GM21447 (cell line): ENCODE measurements at regions not wholly inside any gene's neighbourhood (a gene's known extent, or its start where the extent isn't known, plus 50 kb on each side); places are given as distances from the start of the nearest gene placed in this dataset.

Experiments
- ATAC-seq: cut with Tn5 transposase; IDR thresholded peaks from one replicate; pipeline ENCODE4 v1.9.1; 2021; ENCODE audit not compliant: unreplicated experiment

DNA sequence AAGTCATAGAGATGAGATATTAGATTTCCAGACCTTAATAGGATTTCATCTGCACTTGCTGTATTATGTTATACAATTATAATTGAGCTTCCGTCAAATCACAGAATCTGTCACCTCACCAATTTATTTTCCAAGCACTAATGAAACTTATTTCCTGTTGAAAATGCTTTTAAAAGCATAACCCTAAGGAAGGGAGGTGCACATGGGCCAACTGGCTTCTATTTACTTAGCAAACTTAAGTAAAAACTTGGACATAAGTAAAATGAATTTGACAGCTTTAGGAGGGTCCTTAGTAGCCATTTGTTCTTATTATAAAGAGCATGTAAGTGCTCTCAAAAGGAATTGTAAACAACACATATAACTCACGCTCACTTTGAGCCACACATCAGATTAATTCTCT lies 462.2 kb upstream of the TMPO start:
- ATAC-seq, result no peak

DNA sequence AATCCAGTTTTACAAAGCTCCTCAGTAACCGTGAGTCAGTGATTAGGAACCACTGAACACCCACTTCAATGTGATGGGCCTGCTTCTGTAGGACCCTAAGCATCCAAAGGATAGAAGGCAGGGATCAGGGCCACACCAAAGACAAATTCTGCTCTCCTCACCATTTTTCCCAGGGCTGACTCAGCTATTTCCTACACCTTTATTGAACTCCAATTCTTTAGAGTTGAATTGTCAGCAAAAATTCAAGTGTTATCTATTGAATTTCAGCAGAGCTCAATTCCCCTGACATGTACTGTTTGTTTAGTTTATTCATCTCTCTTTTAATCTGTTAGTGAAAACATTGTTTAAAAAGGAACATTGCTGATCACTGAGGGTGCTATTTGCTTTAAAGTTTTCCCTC lies 457.7 kb upstream of the TMPO start:
- ATAC-seq, result no peak

DNA sequence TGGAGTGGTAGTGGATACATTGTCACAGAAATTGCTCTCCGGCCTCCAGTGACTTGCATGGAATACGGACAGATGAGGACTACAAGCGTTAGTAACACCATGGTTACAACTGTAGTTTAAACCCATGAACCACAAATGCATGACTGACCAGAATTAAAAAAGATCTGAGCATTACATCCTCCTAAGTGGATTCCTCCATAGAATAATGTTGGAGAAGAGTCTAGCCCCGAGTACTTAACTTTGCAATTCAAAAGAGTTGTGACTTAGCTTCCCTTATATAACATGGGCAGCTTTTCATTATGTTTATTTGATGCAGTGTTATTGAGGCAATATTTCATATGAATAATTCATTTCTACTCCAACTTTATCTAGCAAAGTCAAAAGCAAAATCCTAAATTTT lies 457.2 kb upstream of the TMPO start:
- no peak for ATAC-seq

DNA sequence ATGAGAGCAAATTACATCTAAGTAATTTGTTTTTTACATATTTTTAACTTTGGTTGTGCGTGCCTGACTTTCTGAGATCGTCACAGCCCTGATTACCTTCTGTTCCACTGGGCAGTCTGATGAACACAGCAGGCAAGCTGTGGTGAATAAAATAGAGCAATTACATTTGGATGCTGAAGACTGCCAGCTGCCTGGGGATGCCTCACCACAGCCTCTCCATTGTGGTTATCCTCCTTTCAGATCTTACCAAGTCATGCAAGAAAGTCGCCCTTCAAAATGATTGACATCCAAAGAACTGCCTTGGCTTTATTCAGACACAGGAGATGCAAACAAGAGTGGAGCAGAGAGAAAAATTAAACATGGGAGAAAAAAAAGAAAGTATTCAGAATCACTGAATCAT lies 456.6 kb upstream of the TMPO start:
- no peak for ATAC-seq

DNA sequence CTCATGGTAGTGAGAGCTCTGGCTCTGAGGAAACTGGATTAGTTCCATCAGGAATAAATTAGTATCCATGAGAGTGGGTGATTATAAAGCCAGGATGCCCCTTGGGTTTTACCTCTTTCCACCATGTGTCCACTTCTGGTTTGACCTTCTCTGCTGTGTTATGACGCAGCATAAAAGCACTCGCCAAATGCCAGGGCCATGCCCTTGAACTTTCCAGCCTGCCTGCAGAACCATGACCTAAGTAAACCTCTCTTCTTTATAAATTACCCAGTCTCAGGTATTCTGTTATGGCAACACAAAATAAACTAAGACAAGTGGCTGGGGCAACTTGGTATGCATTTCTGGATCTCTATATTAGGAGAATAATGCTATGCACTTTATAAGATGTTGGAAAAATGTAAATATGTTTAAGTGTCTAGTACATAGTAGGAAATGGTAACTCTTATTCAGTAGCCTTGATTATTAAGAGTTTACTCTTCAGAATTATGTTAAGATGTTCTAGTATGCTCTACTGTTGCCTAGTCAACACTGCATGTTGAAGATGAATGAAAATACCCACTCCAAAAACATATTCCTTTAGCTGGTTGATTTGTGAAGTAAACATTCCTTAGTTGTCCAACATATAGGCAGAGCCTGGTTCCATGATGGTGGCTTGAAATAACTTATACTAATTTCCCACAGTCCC lies 455.6 kb upstream of the TMPO start:
- no peak for ATAC-seq

DNA sequence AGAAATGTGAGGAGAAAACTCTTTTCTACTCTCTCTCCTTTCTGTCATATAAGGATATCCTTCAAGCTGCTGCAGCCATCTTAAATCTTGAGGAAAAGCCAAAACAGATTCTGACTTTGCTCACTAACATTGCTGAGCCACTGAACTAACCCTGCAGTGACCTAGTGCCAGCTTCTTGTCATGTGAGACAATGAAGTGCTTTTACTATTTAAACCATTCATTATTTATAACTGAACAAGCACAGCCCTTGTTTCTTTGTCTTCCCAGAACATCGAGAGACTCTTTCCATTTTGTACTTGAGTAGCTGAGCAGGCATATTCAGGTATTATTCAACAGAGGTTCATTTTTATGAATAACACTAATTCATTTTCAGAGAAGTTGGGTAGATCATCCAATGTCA lies 455.0 kb upstream of the TMPO start:
- no peak for ATAC-seq

DNA sequence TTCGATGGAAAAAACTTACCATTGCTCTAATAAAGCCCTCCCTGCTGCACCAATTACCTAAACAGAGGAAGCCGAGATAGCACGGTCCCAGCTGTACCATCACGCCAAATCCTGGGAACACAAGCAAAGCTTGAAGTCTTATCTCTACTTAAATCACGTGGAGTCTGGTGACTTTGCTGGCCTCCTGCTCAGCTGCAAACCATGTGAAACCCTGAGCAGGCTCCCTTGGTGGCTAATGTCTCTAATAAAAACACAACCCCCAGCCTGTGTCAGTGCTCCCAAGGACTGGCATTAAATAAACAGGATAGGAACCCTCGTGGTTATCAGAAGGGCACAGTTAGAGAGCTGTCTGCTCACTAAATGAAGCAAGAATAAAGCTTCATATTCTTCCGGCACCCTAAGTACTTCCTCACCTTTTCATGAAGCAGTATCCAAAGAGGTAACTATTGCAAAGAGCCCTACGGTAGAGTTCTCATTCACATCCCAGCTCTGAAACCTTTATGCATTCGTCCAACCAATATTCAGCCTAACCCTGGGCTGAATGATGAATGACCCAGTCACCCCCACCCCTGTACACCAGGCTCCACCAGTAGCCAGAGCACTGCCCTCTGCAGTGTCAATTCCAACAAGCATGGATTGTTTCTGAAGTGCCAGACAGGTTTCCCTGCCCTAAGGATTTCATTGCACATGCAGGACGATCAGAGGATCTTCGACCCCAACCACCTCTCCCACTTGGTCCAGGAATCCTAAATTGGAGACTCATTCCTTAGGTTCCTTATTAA lies 452.7 kb upstream of the TMPO start:
- ATAC-seq, result no peak

DNA sequence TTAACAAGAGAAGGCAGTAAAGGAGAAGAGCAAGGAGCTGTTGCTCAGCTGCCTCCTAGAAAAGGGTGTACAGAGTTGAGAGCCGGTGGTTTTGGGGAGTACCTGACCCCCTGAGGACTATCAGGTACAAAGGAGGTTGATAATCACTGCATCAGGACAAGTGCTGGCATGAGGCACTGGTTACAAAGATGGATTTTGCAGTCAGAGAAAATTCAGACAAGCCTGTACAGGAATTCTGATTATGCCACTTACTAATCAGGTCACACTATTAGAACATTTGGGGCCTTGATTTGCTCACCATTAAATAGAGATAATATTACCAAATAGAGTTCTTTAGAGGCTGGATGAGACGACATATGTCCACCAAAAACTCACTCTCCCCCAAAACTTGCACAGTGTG lies 450.9 kb upstream of the TMPO start:
- ATAC-seq, result no peak

DNA sequence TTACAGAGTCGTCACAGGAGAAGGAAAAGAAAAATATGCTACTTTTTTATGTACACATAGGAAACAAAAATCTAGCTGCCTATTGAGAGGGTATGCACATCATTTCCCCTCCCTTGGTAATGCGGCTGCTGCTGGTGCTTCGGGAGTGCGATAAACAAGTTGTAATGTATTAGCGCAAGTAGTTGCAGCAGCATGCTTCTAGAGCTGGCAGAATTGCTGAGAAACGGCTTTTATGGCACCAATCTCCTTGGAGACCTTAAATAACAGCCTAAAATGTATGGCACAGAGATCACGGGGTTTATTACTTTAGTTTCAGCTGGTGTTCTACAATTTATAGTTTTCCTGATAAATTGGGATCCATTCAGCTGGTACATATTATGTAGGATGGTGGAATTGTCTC lies 447.6 kb upstream of the TMPO start:
- ATAC-seq, result no peak

DNA sequence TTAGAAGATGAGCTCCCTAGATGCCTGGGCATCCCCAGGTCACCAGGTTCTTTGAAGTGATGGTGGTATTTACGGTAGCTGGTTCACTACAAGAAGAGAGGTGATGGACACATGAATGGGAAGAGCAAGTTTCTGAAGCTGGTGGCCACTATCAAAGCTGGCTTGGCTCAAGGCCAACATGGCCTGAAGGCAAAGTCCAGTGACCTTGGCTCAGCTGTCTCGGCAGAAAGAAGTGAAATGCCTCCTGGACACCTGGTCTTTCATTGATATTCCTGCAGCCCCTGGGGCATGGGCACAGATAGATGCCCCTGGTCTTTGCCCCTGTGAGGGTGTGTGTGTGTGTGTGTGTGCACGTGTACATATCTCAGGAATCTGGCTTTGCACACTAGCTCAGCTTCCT lies 441.8 kb upstream of the TMPO start:
- ATAC-seq, result no peak

DNA sequence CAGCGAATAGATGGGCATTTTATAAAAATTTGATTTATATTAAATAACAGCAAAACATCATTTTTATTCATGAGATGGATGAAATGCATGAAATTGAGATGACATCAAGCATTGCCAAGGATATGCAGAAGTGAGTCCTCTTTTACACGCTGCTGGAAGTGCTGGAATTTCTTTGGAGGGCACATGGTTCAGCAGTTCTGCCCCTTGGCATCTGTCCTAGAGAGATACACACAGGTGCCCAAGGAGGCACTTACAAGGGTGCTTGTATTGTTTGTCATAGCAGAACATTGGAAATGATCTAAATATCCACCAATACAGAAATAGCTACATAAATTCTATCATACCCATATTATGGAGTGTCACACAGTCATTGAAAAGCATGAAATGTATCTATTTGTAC lies 441.1 kb upstream of the TMPO start:
- ATAC-seq, result no peak

DNA sequence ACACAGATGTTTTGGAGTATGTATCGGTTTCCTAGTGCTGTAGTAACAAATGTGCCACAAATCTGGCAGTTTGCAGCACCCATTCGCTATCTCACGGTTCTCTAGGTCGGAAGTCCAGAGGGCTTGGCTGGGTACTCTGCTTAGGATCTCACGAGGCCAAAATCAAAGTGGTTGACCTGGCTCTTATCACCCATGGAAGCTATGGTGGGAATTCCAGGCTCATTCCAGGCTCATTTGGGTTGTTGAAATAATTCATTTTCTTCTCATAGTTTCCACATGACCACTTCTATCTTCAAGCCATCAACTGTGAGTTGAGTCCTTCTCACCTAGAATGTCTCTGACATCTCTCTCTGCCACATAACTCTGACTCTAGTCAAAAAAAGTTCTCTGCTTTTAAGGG lies 431.0 kb upstream of the TMPO start:
- no peak for ATAC-seq

DNA sequence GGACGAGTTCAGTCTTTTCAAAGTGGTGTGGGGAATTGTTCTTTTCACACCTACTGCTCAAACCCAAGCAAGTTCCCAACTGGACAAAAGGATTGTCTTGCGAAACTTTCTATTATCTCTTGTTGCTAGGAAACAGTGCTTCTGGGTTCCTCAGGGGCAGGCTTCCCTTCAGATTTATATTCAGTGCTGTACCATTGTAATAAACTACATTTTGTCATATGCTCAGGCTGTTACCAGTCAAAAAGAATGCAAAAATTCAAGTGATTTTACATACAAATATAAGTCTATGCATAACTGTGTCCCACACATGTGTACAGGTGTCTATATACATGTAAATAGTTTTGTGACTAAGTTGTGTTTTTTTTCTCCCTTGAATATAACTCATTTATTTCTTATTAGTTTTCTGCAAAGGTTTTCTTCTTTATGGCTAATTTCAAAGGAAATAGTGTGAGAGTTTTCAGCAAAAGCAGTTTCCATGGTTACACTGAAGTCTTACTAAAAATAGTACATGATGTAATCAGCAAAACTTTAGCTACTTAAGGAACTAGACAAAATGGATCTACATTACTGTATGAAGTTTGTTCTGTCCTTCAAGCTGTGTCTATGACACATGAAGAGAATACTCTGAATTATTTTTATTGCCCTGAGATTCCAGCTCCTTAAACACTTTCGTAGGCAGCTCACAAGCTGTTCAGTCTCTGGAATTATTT lies 430.2 kb upstream of the TMPO start:
- no peak for ATAC-seq

DNA sequence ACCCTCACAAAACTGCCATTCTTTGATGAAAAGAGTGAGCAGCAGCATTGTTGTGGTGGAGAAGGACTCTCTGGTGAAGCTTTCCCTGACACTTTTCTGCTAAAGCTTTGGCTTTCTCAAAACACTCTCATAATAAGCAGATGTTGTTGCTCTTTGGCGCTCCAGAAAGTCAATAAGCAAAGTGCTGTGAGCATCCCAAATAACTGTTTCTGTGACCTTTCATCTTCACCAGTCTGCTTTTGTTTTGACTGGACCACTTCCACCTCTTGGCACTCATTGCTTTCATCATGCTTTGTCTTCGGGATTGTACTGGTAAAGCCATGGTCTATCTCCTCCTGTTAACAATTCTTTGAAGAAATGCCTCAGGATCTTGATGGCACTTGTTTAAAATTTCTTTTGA lies 424.7 kb upstream of the TMPO start:
- ATAC-seq, result no peak

DNA sequence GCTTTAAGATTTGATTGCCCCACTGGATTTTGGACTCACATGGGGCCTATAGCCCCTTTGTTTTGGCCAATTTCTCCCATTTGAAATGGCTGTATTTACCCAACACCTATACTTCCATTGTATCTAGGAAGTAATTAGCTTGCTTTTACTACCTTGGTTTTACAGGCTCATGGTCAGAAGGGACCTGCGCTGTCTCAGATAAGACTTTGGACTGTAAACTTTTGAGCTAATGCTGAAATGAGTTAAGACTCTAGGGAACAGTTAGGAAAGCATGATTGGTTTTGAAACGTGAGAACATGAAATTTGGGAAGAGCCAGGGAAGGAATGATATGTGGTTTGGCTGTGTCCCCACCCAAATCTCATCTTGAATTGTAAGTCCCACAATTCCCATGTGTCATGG lies 419.0 kb upstream of the TMPO start:
- ATAC-seq, result no peak

DNA sequence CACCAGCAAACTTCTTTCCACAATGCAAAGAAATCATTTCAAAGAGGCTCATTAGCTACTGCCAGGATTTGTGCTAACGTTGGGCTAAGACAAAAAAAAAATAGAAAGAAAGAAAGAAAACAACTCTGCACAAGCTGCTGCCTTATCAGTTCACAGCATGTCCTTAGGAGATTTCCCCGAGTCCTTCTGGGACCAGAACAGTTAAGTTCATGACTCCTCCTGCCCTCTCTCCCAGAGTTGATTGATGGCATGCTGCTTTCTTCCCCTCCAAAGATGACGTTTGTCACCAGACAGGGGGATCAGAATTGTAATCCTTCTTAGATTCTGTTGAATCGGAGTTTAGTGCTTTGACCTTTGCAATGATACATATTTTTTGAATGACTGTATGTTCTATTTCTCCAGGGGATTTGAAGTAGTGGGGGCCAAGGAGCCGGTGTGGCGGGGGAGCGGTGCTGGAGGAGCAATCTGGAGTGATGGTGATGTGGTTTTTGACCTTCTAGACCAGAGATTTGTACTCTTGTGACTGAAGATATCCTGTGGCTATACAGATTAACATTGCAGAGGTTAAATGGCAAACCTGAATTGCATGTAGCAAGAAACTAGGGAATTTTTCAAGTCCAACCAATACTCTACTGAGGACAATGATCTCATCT lies 409.2 kb upstream of the TMPO start:
- no peak for ATAC-seq

DNA sequence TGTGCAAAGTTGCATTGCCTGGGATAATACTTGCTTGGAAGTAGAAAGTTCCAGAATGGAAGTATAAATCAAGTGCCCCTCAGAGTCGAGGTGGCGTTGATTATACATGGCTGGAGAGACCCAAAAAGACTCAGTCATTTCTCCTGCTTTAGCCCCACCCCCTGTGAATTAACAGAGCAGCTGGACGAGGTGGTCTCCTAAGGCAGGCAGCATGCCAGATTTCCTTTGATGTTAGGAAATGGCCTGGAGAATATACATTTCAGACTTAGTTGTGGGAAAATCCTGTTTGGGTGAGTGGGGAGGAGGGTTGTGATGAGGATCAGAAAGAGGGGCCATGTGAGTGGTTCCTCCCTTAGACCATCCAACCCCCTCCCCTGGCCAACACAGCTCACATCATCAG lies 406.1 kb upstream of the TMPO start:
- no peak for ATAC-seq

DNA sequence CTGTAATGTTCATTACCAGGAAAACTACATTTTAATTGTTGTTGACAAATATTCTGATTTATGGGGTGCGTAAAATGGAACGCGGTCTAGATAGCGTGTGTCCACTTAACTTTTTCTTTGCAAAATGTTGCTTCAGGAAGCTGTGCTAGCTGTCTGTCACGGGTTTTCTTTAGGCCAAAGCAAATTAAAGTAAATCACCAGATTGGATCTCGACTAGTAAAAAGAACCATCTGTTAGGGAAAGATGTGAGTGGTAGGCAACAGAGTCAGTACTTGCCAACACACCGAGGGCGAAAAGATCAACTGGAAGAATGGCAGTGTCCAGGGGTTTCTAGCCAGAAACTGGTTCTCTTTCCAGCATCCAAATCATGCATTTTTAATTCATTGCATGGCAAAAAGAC lies 404.9 kb upstream of the TMPO start:
- ATAC-seq, result no peak

DNA sequence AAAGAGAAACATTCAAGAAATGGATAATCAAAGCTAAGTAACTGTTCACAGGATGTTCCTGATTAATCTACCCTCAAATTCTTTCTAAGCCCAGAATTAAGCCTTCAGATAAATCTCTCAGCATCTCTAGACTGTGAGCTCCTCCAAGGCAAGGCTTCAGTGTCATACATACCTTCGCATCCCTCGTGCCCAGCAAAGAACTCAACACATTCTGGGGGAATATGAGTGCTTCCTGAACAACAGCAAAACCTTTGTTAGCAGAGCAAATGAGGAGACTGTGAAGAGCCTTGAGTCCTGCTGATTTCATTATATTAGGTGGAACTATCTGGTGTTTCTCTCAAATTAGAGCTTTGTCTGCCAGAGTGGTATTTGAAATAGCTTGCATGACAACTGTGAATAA lies 401.8 kb upstream of the TMPO start:
- ATAC-seq, result no peak

DNA sequence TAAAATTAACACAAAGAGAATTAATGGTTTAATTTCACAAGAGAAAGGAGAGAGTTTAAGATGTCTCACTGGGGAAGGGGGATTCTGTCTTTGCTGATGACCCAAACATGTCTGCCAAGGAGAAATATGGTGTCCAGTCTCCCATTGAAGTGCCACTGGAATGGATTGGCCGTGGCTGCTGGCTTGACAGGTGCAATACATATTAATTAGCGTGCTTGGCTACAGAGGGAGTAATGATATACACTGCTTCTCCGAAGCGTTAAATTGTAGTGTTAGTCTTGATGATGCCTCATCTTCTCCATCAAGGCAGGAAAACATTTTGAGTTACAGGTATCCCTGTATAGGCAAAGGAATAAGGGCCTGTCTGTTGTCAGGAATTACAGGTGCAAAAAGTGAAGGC lies 393.4 kb upstream of the TMPO start:
- no peak for ATAC-seq

DNA sequence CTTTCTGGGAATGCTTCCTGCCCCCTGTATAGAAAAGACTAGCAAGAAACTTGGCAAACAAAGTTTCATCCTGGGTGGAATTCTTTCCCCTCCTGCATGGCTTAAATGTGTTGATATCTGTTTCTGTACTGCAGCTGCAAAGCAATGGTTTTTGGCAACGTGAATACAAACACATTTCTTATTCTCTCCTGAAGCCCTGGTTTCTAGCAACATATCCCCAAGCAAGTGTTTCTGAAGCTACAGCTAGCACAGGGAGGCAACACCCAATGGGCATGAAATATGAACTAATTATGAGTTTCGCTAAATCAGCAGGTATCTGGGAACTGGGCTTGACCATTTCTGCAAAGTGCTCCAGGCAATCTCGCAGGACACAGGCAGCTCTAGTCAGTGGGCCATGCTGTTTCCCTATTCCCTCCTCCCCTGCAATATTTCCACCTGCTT lies 392.3 kb upstream of the TMPO start:
- ATAC-seq, result no peak
